HL-60 (cell line): ENCODE measurements at regions not wholly inside any gene's neighbourhood (a gene's known extent, or its start where the extent isn't known, plus 50 kb on each side); places are given as distances from the start of the nearest gene placed in this dataset.

ENCODE experiments used
- DNase-seq, 2 experiments: peaks; one replicate each; pipeline ENCODE4 v3.0.0-alpha.2; 2010 to 2020; ENCODE audit warnings: low read depth in 1 of 2, low spot score in 1 of 2
- H3K27ac ChIP-seq: fragments of 250-450 bp; sonication (Bioruptor Pico); replicated peaks from 2 replicates; pipeline ENCODE4 v1.5.1; 2020; ENCODE audit warnings: mild to moderate bottlenecking, moderate library complexity
- H3K27me3 ChIP-seq: fragments of 250-450 bp; sonication (Bioruptor Pico); 2 replicates; pipeline ENCODE4 v1.5.1; 2021; ENCODE audit warnings: mild to moderate bottlenecking, moderate library complexity; ENCODE audit not compliant: insufficient read depth, poor library complexity, severe bottlenecking
- H3K4me3 ChIP-seq: replicated peaks from 2 replicates; pipeline ENCODE4 v1.5.1; 2011; ENCODE audit warnings: mild to moderate bottlenecking, control low read depth, low read length; ENCODE audit not compliant: insufficient read depth
- CTCF ChIP-seq: IDR thresholded peaks from one replicate; pipeline ENCODE4 v1.5.1; 2011; ENCODE audit warnings: low read length, control low read depth, inconsistent platforms; ENCODE audit not compliant: insufficient read depth
- GABPA ChIP-seq: IDR thresholded peaks from 2 replicates; pipeline ENCODE4 v1.6.1; 2012; ENCODE audit warnings: low read depth
- POLR2AphosphoS5 ChIP-seq: IDR thresholded peaks from 2 replicates; pipeline ENCODE4 v1.6.1; 2012; ENCODE audit warnings: low read depth
- REST ChIP-seq: IDR thresholded peaks from 2 replicates; pipeline ENCODE4 v1.6.1; 2012; ENCODE audit warnings: low read depth; ENCODE audit not compliant: insufficient replicate concordance
- SPI1 ChIP-seq: IDR thresholded peaks from 2 replicates; pipeline ENCODE4 v1.6.1; 2012; ENCODE audit warnings: low read depth, mild to moderate bottlenecking, borderline replicate concordance

- H3K27ac ChIP-seq: no peak overlapping the region
- TF ChIP-seq REST (no peak), SPI1 (no peak), GABPA (no peak), CTCF (no peak)
- no peaks in the 10 kb centered on the region for H3K27me3 ChIP-seq
- no peak overlapping the region for H3K4me3 ChIP-seq
- no peak for DNase-seq
These were observed 523.2 kb downstream of the IGSF11 start for GRCh38 chr3:118511402-118511801.

GRCh38 chr3:118512301-118512700 is 522.3 kb downstream of the IGSF11 start:
- no peak overlapping the region for H3K4me3 ChIP-seq
- no peak for TF ChIP-seq REST

GRCh38 chr3:118525077-118525476 is 509.6 kb downstream of the IGSF11 start:
- H3K27ac ChIP-seq: no peak overlapping the region
- H3K4me3 ChIP-seq: no peak overlapping the region
- H3K27me3 ChIP-seq: no peaks in the 10 kb centered on the region
- no peak for DNase-seq
- TF ChIP-seq GABPA: no peak
- no peak for TF ChIP-seq CTCF
- TF ChIP-seq POLR2AphosphoS5: no peak
- TF ChIP-seq SPI1: no peak
- TF ChIP-seq REST: no peak

More at GRCh38 chr3:118512301-118512700, 522.3 kb downstream of the IGSF11 start:
- DNase-seq: no peak
- H3K27ac ChIP-seq: no peak overlapping the region
- H3K27me3 ChIP-seq: no peaks in the 10 kb centered on the region
